Aorta (tissue), 5 donors: ENCODE measurements at regions not wholly inside any gene's neighbourhood (a gene's known extent, or its start where the extent isn't known, plus 50 kb on each side); places are given as distances from the start of the nearest gene placed in this dataset.

ENCODE experiments used
- ATAC-seq: fragments of 200-7000 bp; cut with Tn5 transposase; one replicate; pipeline ENCODE4 v1.9.1; 2022; ENCODE audit warnings: moderate library complexity; ENCODE audit not compliant: low FRiP score
- DNase-seq, 2 donors: peaks; one replicate each; pipeline ENCODE4 v3.0.0-alpha.2; 2020
- H3K27ac ChIP-seq, 2 donors: one replicate each; pipeline ENCODE4 v1.5.1; 2013; ENCODE audit warnings: low read length in 2 of 2, mild to moderate bottlenecking in 2 of 2, moderate library complexity in 2 of 2, control low read depth in 1 of 2, inconsistent platforms in 1 of 2, low read depth in 1 of 2
- H3K27me3 ChIP-seq, 2 donors: one replicate each; pipeline ENCODE4 v1.6.1; 2013; ENCODE audit warnings: control low read depth in 1 of 2, low read length in 1 of 2, mild to moderate bottlenecking in 1 of 2, moderate library complexity in 1 of 2; ENCODE audit not compliant: insufficient read depth in 2 of 2, control insufficient read depth in 1 of 2
- H3K36me3 ChIP-seq, 2 donors: one replicate each; pipeline ENCODE4 v1.6.1; 2013; ENCODE audit warnings: control low read depth in 1 of 2, low read length in 1 of 2, mild to moderate bottlenecking in 1 of 2; ENCODE audit not compliant: insufficient read depth in 2 of 2, control insufficient read depth in 1 of 2
- H3K4me1 ChIP-seq, 2 donors: one replicate each; pipeline ENCODE4 v1.6.1; 2013; ENCODE audit warnings: low read length in 2 of 2, control low read depth in 1 of 2, mild to moderate bottlenecking in 1 of 2, moderate library complexity in 1 of 2; ENCODE audit not compliant: insufficient read depth in 2 of 2, control insufficient read depth in 1 of 2
- H3K4me3 ChIP-seq, 2 donors: one replicate each; pipeline ENCODE4 v1.5.1; 2013; ENCODE audit warnings: low read length in 2 of 2, control low read depth in 1 of 2, mild to moderate bottlenecking in 1 of 2
- H3K9me3 ChIP-seq: one replicate; pipeline ENCODE4 v1.6.1; 2013; ENCODE audit warnings: mild to moderate bottlenecking, low read length; ENCODE audit not compliant: control insufficient read depth
- WGBS, 2 donors: extraction: QIAGEN DNeasy Blood & Tissue Kit; methylation state at CpG; one replicate each; pipeline ENCODE4 v1.1.7; 2013; 5-methylcytosine and 5-hydroxymethylcytosine counted together
- intact Hi-C, 2 donors: fragments of 100-400 bp; cut with DNase I; formaldehyde crosslinking; loops; one replicate each; pipeline versions ENCODE4 v1.14.2 to v1.15.0; 2022
- donor health status: healthy with polysubstance abuse.
- donor health status: Bipolar disorder and iron deficiency.
- donor health status: DM: no; HTN: no; CAD: no.
- donor health status: DM: no; HTN: no; CAD: no.
- donor health status: DM: yes; HTN: yes; CAD: no.

GRCh38 chr6:165082636-165083035 is 226.8 kb downstream of the C6orf118 start:
- H3K9me3 ChIP-seq: no peaks in the 10 kb centered on the region
- intact Hi-C loops: no loop called here
- no peaks in the 10 kb centered on the region for H3K27me3 ChIP-seq
- ATAC-seq (no peak), DNase-seq (no peak)
- no peaks in the 10 kb centered on the region for H3K4me1 ChIP-seq
- no peak overlapping the region for H3K4me3 ChIP-seq
- WGBS, 2 donors: 20 to 23% methylated on average over 2 of the region's 2 CpGs
- H3K36me3 ChIP-seq: no peaks in the 10 kb centered on the region
- no peak overlapping the region for H3K27ac ChIP-seq

GRCh38 chr6:165081944-165082532 is 227.4 kb downstream of the C6orf118 start:
- DNase-seq: no peak
- intact Hi-C loops: no loop called here
- Histone ChIP-seq H3K4me3 (no peak overlapping the region), H3K9me3 (no peaks in the 10 kb centered on the region), H3K4me1 (no peaks in the 10 kb centered on the region), H3K27ac (no peak overlapping the region), H3K27me3 (no peaks in the 10 kb centered on the region), H3K36me3 (no peaks in the 10 kb centered on the region)
- no peak for ATAC-seq
- 55 to 60% methylated on average over 9 of the region's 9 CpGs for WGBS, 2 donors

- intact Hi-C loops: no loop called here
- Histone ChIP-seq H3K9me3 (no peaks in the 10 kb centered on the region), H3K4me1 (no peaks in the 10 kb centered on the region), H3K27ac (no peak overlapping the region), H3K36me3 (no peaks in the 10 kb centered on the region), H3K27me3 (no peaks in the 10 kb centered on the region), H3K4me3 (no peak overlapping the region)
- 81 to 83% methylated on average over 2 of the region's 2 CpGs for WGBS, 2 donors
- no peak for ATAC-seq
- no peak for DNase-seq
These were observed 231.5 kb downstream of the C6orf118 start for GRCh38 chr6:165077876-165078275.

GRCh38 chr6:165071906-165072305 is 237.5 kb downstream of the C6orf118 start:
- WGBS, 2 donors: 89 to 91% methylated on average over 4 of the region's 4 CpGs
- no peaks in the 10 kb centered on the region for H3K36me3 ChIP-seq
- intact Hi-C loops: no loop called here
- H3K4me3 ChIP-seq: no peak overlapping the region
- ATAC-seq (no peak), DNase-seq (no peak)
- H3K4me1 ChIP-seq: no peaks in the 10 kb centered on the region
- H3K9me3 ChIP-seq: no peaks in the 10 kb centered on the region
- H3K27ac ChIP-seq: no peak overlapping the region
- H3K27me3 ChIP-seq: no peaks in the 10 kb centered on the region

GRCh38 chr6:165060720-165061119 is 248.7 kb downstream of the C6orf118 start:
- intact Hi-C loops: no loop called here
- ATAC-seq (no peak), DNase-seq (no peak)
- no peaks in the 10 kb centered on the region for H3K27me3 ChIP-seq
- H3K4me3 ChIP-seq: no peak overlapping the region
- WGBS, 2 donors: 67 to 71% methylated on average over 3 of the region's 3 CpGs
- H3K4me1 ChIP-seq: no peaks in the 10 kb centered on the region
- no peak overlapping the region for H3K27ac ChIP-seq
- no peaks in the 10 kb centered on the region for H3K36me3 ChIP-seq
- H3K9me3 ChIP-seq: no peaks in the 10 kb centered on the region

GRCh38 chr6:165059032-165059431 is 250.4 kb downstream of the C6orf118 start:
- Histone ChIP-seq H3K36me3 (no peaks in the 10 kb centered on the region), H3K4me1 (no peaks in the 10 kb centered on the region), H3K27me3 (no peaks in the 10 kb centered on the region), H3K4me3 (no peak overlapping the region), H3K27ac (no peak overlapping the region), H3K9me3 (no peaks in the 10 kb centered on the region)
- ATAC-seq (no peak), DNase-seq (no peak)
- intact Hi-C loops: no loop called here
- WGBS, 2 donors: 71 to 72% methylated on average over 3 of the region's 3 CpGs

GRCh38 chr6:165056292-165056691 is 253.1 kb downstream of the C6orf118 start:
- DNase-seq (no peak), ATAC-seq (no peak)
- WGBS, 2 donors: 72 to 76% methylated on average over 11 of the region's 11 CpGs
- no peak overlapping the region for H3K27ac ChIP-seq
- no peaks in the 10 kb centered on the region for H3K4me1 ChIP-seq
- no peaks in the 10 kb centered on the region for H3K36me3 ChIP-seq
- no peaks in the 10 kb centered on the region for H3K27me3 ChIP-seq
- H3K4me3 ChIP-seq: no peak overlapping the region
- intact Hi-C loops: no loop called here
- peaks cover 1% of the 10 kb centered on the region for H3K9me3 ChIP-seq

- peaks cover 1% of the 10 kb centered on the region for H3K9me3 ChIP-seq
- H3K4me1 ChIP-seq: no peaks in the 10 kb centered on the region
- DNase-seq (no peak), ATAC-seq (no peak)
- H3K27ac ChIP-seq: no peak overlapping the region
- intact Hi-C loops: no loop called here
- H3K27me3 ChIP-seq: no peaks in the 10 kb centered on the region
- no peaks in the 10 kb centered on the region for H3K36me3 ChIP-seq
- 63 to 78% methylated on average over 5 of the region's 5 CpGs for WGBS, 2 donors
- H3K4me3 ChIP-seq: no peak overlapping the region
These were observed 254.2 kb downstream of the C6orf118 start for GRCh38 chr6:165055231-165055630.

- Histone ChIP-seq H3K4me1 (no peaks in the 10 kb centered on the region), H3K27ac (no peak overlapping the region), H3K9me3 (peaks cover 7% of the 10 kb centered on the region), H3K4me3 (no peak overlapping the region), H3K36me3 (no peaks in the 10 kb centered on the region), H3K27me3 (no peaks in the 10 kb centered on the region)
- DNase-seq: no peak
- intact Hi-C loops: no loop called here
- no peak for ATAC-seq
- 65% methylated on average over 10 of the region's 10 CpGs for WGBS, 2 donors
These were observed 256.6 kb downstream of the C6orf118 start for GRCh38 chr6:165052561-165053480.
